ENCODE measurements at regions not wholly inside any gene's neighbourhood (a gene's known extent, or its start where the extent isn't known, plus 50 kb on each side); places are given as distances from the start of the nearest gene placed in this dataset.

DNA sequence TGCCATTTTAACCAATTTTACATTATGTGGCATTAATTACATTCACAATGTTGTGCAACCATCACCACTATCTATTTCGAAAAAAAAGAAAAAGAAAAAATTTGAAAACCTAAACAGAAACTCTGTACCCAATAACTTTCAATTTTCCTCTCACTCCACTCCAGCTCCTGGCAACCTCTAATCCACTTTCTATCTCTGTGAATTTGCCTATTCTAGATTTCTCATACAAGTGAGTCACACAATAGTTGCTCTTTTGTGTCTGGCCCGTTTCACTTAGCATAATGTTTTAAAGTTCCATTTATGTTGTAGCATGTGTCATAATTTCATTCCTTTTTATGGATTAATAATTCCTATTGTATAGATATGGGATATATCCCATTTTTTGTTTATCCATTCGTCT, 53.3 kb upstream of the TBC1D5 start:
- Histone ChIP-seq H4K91ac (ENCODE audit: low read length) (no peak overlapping the region), H3K36me3 (ENCODE audit: control insufficient read depth in 1 of 2, insufficient read depth in 2 of 2, low read depth in 1 of 2, low read length in 2 of 2) (no peaks in the 10 kb centered on the region), H3K4ac (ENCODE audit: low read depth in 1 of 2, low read length in 2 of 2) (no peak overlapping the region), H3K18ac (ENCODE audit: low read depth in 1 of 2, low read length in 2 of 2) (no peak overlapping the region), H3K27me3 (ENCODE audit: control insufficient read depth in 1 of 2, insufficient read depth in 1 of 2, low read length in 2 of 2) (no peaks in the 10 kb centered on the region), H3K14ac (ENCODE audit: low read length in 2 of 2) (no peak overlapping the region), H2BK120ac (ENCODE audit: low read depth, low read length) (no peak overlapping the region), H2AFZ (ENCODE audit: low read depth, low read length) (no peak overlapping the region), H3K4me2 (ENCODE audit: low read length, poor library complexity, severe bottlenecking) (no peak overlapping the region), H4K8ac (ENCODE audit: low read length) (no peak overlapping the region), H2BK15ac (ENCODE audit: low read depth, poor library complexity, severe bottlenecking) (no peak overlapping the region), H3K9ac (ENCODE audit: low read length) (no peak overlapping the region), H3K4me1 (ENCODE audit: control insufficient read depth, insufficient read depth, low read depth, low read length) (no peaks in the 10 kb centered on the region), H3K9me3 (ENCODE audit: control insufficient read depth, low read length) (peaks cover 9% of the 10 kb centered on the region), H2AK5ac (ENCODE audit: low read length, severe bottlenecking) (no peak overlapping the region), H2BK12ac (ENCODE audit: low read length in 2 of 2) (no peak overlapping the region), H3K4me3 (ENCODE audit: insufficient read depth in 1 of 2, low read depth in 1 of 2, low read length in 2 of 2) (no peak overlapping the region), H3K23ac (ENCODE audit: low read length in 2 of 2) (no peak overlapping the region), H3K79me1 (replicated peaks; ENCODE audit: low read length, poor library complexity, severe bottlenecking) (no peaks in the 10 kb centered on the region), H2BK5ac (ENCODE audit: low read depth, low read length, poor library complexity, severe bottlenecking) (no peak overlapping the region), H3K27ac (ENCODE audit: low read length, poor library complexity, severe bottlenecking) (no peak overlapping the region)
- WGBS: 94% methylated on average over 1 of the region's 3 CpGs
- peak; percentile 17 for DNase-seq

- no peak overlapping the region for H3K4ac ChIP-seq (ENCODE audit: low read depth in 1 of 2, low read length in 2 of 2)
- H4K8ac ChIP-seq (ENCODE audit: low read length): no peak overlapping the region
- H2AFZ ChIP-seq (ENCODE audit: low read depth, low read length): no peak overlapping the region
- no peak overlapping the region for H3K14ac ChIP-seq (ENCODE audit: low read length in 2 of 2)
- peaks cover 12% of the 10 kb centered on the region for H3K9me3 ChIP-seq (ENCODE audit: control insufficient read depth, low read length)
- no peak overlapping the region for H3K18ac ChIP-seq (ENCODE audit: low read depth in 1 of 2, low read length in 2 of 2)
- H3K79me1 ChIP-seq (replicated peaks; ENCODE audit: low read length, poor library complexity, severe bottlenecking): no peaks in the 10 kb centered on the region
- H2BK5ac ChIP-seq (ENCODE audit: low read depth, low read length, poor library complexity, severe bottlenecking): no peak overlapping the region
- no peak overlapping the region for H2BK12ac ChIP-seq (ENCODE audit: low read length in 2 of 2)
- H3K27me3 ChIP-seq (ENCODE audit: control insufficient read depth in 1 of 2, insufficient read depth in 1 of 2, low read length in 2 of 2): no peaks in the 10 kb centered on the region
- H3K4me3 ChIP-seq (ENCODE audit: insufficient read depth in 1 of 2, low read depth in 1 of 2, low read length in 2 of 2): no peak overlapping the region
- no peak for DNase-seq
- H3K4me2 ChIP-seq (ENCODE audit: low read length, poor library complexity, severe bottlenecking): no peak overlapping the region
- no peak overlapping the region for H2AK5ac ChIP-seq (ENCODE audit: low read length, severe bottlenecking)
- H2BK15ac ChIP-seq (ENCODE audit: low read depth, poor library complexity, severe bottlenecking): no peak overlapping the region
- H4K91ac ChIP-seq (ENCODE audit: low read length): no peak overlapping the region
- no peak overlapping the region for H3K9ac ChIP-seq (ENCODE audit: low read length)
- H3K27ac ChIP-seq (ENCODE audit: low read length, poor library complexity, severe bottlenecking): no peak overlapping the region
- no peak overlapping the region for H2BK120ac ChIP-seq (ENCODE audit: low read depth, low read length)
- WGBS: no CpG with 5 or more reads among the region's 1 CpG
- H3K36me3 ChIP-seq (ENCODE audit: control insufficient read depth in 1 of 2, insufficient read depth in 2 of 2, low read depth in 1 of 2, low read length in 2 of 2): no peaks in the 10 kb centered on the region
- no peaks in the 10 kb centered on the region for H3K4me1 ChIP-seq (ENCODE audit: control insufficient read depth, insufficient read depth, low read depth, low read length)
- no peak overlapping the region for H3K23ac ChIP-seq (ENCODE audit: low read length in 2 of 2)
Measured at GRCh38 chr3:17795280-17795679, 52.8 kb upstream of the TBC1D5 start.

GRCh38 chr3:17793542-17794195, 51.2 kb upstream of the TBC1D5 start:
- Histone ChIP-seq H3K9me3 (ENCODE audit: control insufficient read depth, low read length) (peaks cover 13% of the 10 kb centered on the region), H3K4me3 (ENCODE audit: insufficient read depth in 1 of 2, low read depth in 1 of 2, low read length in 2 of 2) (no peak overlapping the region), H3K9ac (ENCODE audit: low read length) (no peak overlapping the region), H3K27me3 (ENCODE audit: control insufficient read depth in 1 of 2, insufficient read depth in 1 of 2, low read length in 2 of 2) (no peaks in the 10 kb centered on the region), H3K23ac (ENCODE audit: low read length in 2 of 2) (no peak overlapping the region), H2BK15ac (ENCODE audit: low read depth, poor library complexity, severe bottlenecking) (no peak overlapping the region), H2BK5ac (ENCODE audit: low read depth, low read length, poor library complexity, severe bottlenecking) (no peak overlapping the region), H2BK12ac (ENCODE audit: low read length in 2 of 2) (no peak overlapping the region), H3K36me3 (ENCODE audit: control insufficient read depth in 1 of 2, insufficient read depth in 2 of 2, low read depth in 1 of 2, low read length in 2 of 2) (no peaks in the 10 kb centered on the region), H4K8ac (ENCODE audit: low read length) (no peak overlapping the region), H3K79me1 (replicated peaks; ENCODE audit: low read length, poor library complexity, severe bottlenecking) (no peaks in the 10 kb centered on the region), H3K4ac (ENCODE audit: low read depth in 1 of 2, low read length in 2 of 2) (no peak overlapping the region), H4K91ac (ENCODE audit: low read length) (peak overlapping the region; percentile 7), H3K4me2 (ENCODE audit: low read length, poor library complexity, severe bottlenecking) (no peak overlapping the region), H2BK120ac (ENCODE audit: low read depth, low read length) (no peak overlapping the region), H3K27ac (ENCODE audit: low read length, poor library complexity, severe bottlenecking) (no peak overlapping the region), H3K4me1 (ENCODE audit: control insufficient read depth, insufficient read depth, low read depth, low read length) (no peaks in the 10 kb centered on the region), H3K18ac (ENCODE audit: low read depth in 1 of 2, low read length in 2 of 2) (no peak overlapping the region), H3K14ac (ENCODE audit: low read length in 2 of 2) (no peak overlapping the region), H2AK5ac (ENCODE audit: low read length, severe bottlenecking) (no peak overlapping the region), H2AFZ (ENCODE audit: low read depth, low read length) (no peak overlapping the region)
- DNase-seq: no peak
- WGBS: 89% methylated on average over 3 of the region's 4 CpGs

All from mesenchymal stem cell (in vitro differentiated cells and primary cell).